OCI-LY3 (cell line): ENCODE measurements at regions not wholly inside any gene's neighbourhood (a gene's known extent, or its start where the extent isn't known, plus 50 kb on each side); places are given as distances from the start of the nearest gene placed in this dataset.

Experiments
- EZH2phosphoT487 ChIP-seq: fragments of 200-600 bp; shearing (Covaris generic); IDR thresholded peaks from 2 replicates; pipeline ENCODE4 v1.6.1; 2018; ENCODE audit warnings: antibody characterized with exemption, mixed run types, low read depth
- TF ChIP-seq, protein P1 (sequence below): fragments of 200-600, 300-600 bp; sonication (generic); IDR thresholded peaks from 2 replicates; pipeline ENCODE4 v1.5.1; 2014; ENCODE audit warnings: antibody characterized with exemption, low read length, low read depth

DNA sequence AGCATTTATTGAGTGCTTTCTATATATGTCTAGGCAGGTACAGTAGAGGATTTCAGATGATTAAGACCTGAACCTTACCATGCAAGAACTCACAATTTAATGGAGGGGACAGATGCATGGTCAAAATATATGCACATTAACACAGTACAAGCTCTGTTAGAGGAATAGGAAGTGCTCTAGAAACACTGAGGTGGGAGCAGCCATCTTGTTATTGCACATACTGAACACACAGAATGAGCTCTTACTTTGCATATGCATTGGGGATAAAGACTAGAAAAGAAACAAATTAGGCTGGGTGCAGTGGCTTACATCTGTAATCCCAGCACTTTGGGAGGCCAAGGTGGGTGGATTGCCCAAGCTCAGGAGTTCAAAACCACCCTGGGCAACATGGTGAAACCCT is 438.3 kb downstream of the UTRN start:
- TF ChIP-seq, protein P1, sequence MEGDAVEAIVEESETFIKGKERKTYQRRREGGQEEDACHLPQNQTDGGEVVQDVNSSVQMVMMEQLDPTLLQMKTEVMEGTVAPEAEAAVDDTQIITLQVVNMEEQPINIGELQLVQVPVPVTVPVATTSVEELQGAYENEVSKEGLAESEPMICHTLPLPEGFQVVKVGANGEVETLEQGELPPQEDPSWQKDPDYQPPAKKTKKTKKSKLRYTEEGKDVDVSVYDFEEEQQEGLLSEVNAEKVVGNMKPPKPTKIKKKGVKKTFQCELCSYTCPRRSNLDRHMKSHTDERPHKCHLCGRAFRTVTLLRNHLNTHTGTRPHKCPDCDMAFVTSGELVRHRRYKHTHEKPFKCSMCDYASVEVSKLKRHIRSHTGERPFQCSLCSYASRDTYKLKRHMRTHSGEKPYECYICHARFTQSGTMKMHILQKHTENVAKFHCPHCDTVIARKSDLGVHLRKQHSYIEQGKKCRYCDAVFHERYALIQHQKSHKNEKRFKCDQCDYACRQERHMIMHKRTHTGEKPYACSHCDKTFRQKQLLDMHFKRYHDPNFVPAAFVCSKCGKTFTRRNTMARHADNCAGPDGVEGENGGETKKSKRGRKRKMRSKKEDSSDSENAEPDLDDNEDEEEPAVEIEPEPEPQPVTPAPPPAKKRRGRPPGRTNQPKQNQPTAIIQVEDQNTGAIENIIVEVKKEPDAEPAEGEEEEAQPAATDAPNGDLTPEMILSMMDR, result no peak
- no peak for TF ChIP-seq EZH2phosphoT487
